ENCODE measurements at regions not wholly inside any gene's neighbourhood (a gene's known extent, or its start where the extent isn't known, plus 50 kb on each side); places are given as distances from the start of the nearest gene placed in this dataset.

GRCh38 chrX:36803151-36803550, 205.0 kb upstream of the FAM47C start:
- no peak for TF ChIP-seq SP1 (IDR thresholded peaks at IDR 0.05)
- no peak for TF ChIP-seq CTBP1 (IDR thresholded peaks at IDR 0.05; ENCODE audit: borderline replicate concordance)
- no peak for TF ChIP-seq ARNT (IDR thresholded peaks at IDR 0.05)
- TF ChIP-seq HDGF (IDR thresholded peaks at IDR 0.05; ENCODE audit: borderline replicate concordance) = no peak
- TF ChIP-seq ELF4 (IDR thresholded peaks at IDR 0.05) = no peak
- no peak for TF ChIP-seq FOXA1 (IDR thresholded peaks at IDR 0.05)
- TF ChIP-seq FOXM1 (IDR thresholded peaks at IDR 0.05; ENCODE audit: borderline replicate concordance) = no peak
- TF ChIP-seq NFRKB (IDR thresholded peaks at IDR 0.05) = no peak
- TF ChIP-seq SUZ12 (IDR thresholded peaks at IDR 0.05) = no peak
- no peak for TF ChIP-seq ZNF384 (IDR thresholded peaks at IDR 0.05)
- TF ChIP-seq L3MBTL2 (conservative IDR thresholded peaks at IDR 0.05) = no peak
- no peak for TF ChIP-seq PKNOX1 (IDR thresholded peaks at IDR 0.05)
